Activated CD4-positive, alpha-beta T cell treated with anti-CD3 and anti-CD28 coated beads, Interleukin-2, Interleukin-4, amounts not matched to agents 100 ng/mL and 50 ng/mL, durations not matched to agents 16 hours and 8 hours (primary cell): ENCODE measurements at regions not wholly inside any gene's neighbourhood (a gene's known extent, or its start where the extent isn't known, plus 50 kb on each side); places are given as distances from the start of the nearest gene placed in this dataset.
"Not testable (repeated sequence)": the region's sequence is repeated elsewhere in the genome, so short reads cannot be mapped to it uniquely, and the experiment has no call there.

Source experiments
- DNase-seq: peaks from one replicate; pipeline ENCODE4 v3.0.0-alpha.2; 2020; ENCODE audit warnings: low spot score

DNA sequence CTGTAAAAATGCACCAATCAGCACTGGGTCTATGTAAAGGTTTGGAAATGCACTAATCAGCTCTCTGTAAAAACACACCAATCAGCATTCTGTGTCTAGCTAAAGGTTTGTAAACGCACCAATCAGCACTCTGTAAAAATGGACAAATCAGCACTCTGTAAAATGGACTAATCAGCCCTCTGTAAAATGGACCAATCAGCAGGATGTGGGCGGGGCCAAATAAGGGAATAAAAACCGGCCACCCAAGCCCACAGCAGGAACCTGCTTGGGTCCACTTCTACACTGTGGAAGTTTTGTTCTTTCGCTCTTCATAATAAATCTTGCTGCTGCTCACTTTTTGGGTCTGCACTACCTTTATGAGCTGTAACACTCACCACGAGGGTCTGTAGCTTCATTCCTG is 101.0 kb downstream of the SMC2 start:
- not testable (repeated sequence) for DNase-seq

DNA sequence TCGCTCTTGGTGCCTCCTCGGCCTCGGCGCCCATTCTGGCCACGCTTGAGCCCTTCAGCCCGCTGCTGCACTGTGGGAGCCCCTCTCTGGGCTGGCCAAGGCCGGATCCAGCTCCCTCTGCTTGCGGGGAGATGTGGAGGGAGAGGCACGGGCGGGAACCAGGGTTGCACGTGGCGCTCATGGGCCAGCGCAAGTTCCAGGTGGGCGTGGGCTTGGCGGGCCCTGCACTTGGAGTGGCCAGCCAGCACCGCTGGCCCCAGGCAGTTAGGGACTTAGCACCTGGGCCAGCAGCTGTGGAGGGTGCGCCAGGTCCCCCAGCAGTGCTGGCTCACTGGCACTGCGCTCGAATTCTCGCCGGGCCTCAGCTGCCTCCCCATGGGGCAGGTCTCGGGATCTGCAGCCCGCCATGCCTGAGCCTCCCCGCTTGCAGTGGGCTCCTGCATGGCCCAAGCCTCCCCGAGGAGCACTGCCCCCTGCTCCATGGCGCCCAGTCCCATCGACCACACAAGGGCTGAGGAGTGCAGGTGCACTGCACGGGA is 106.4 kb downstream of the SMC2 start:
- DNase-seq: no peak

- no peak for DNase-seq
Observed at GRCh38 chr9:104206766-104207165, 112.7 kb downstream of the SMC2 start.

DNA sequence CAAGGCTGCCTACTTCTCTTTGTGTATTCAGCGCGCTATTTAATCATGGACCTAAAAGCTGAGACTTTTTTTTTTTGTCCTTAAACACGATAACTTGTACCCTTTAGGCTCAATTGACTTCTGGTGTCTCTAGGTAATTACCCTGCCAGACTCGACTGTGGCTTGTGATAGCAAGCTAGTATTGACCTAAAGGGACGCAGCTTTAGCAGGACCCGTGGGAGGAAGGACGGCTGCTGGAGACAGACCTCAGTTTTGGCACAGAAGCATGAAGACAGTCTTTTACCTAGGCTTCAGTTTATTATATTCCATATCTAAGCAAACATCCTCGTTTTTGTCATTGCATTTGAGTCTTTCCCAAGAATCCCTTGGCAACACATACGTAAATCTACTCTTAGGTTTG is 115.3 kb downstream of the SMC2 start:
- no peak for DNase-seq

DNA sequence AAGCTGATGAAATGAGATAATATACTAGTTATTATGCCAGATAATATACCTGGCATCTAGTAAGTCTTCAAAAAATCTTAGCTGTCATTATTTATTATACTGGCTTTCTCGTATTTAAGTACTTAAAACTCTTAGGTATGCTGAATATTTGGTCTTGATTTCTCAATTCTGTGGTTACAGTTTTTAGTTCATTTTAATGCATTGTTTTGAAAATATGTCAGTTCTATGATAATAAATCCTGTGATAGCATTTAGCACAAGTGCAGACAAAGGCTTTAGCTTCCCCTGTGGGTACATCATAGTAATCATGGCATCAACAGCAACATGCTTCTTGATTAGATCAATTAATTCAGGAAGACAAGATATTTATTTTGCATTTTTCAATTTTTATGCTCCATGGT is 133.0 kb downstream of the SMC2 start:
- DNase-seq: no peak

GRCh38 chr9:104232781-104233341 is 138.8 kb downstream of the SMC2 start:
- no peak for DNase-seq

- no peak for DNase-seq
Observed at GRCh38 chr9:104233366-104233765, 139.3 kb downstream of the SMC2 start.

GRCh38 chr9:104234632-104235337 is 140.7 kb downstream of the SMC2 start:
- DNase-seq: not testable (repeated sequence)

- not testable (repeated sequence) for DNase-seq
Observed at GRCh38 chr9:104235347-104236120, 141.4 kb downstream of the SMC2 start.

DNA sequence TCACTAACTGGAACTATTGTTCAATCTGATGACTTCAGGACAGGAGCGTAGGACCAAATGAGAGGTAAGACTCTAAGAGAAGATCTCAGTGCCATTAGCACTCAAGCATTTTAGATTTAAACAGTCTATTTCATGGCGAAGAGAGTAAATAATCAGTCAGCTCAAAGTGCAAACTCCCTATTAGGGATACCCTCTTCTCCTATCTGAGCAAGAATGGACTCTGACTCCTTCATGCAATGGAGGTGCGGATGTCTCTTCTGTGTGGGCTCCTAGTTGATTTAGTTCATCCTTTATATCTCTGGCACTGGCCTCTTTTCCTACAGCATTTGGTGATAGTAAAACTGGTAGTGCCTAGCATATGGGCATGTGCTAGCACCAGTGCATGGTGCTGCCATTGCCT is 144.6 kb downstream of the SMC2 start:
- DNase-seq: no peak

GRCh38 chr9:104240890-104241289 is 146.8 kb downstream of the SMC2 start:
- DNase-seq: no peak

- DNase-seq: no peak
Observed at GRCh38 chr9:104245925-104246324, 151.8 kb downstream of the SMC2 start.

GRCh38 chr9:104247899-104248460 is 153.9 kb downstream of the SMC2 start:
- no peak for DNase-seq

DNA sequence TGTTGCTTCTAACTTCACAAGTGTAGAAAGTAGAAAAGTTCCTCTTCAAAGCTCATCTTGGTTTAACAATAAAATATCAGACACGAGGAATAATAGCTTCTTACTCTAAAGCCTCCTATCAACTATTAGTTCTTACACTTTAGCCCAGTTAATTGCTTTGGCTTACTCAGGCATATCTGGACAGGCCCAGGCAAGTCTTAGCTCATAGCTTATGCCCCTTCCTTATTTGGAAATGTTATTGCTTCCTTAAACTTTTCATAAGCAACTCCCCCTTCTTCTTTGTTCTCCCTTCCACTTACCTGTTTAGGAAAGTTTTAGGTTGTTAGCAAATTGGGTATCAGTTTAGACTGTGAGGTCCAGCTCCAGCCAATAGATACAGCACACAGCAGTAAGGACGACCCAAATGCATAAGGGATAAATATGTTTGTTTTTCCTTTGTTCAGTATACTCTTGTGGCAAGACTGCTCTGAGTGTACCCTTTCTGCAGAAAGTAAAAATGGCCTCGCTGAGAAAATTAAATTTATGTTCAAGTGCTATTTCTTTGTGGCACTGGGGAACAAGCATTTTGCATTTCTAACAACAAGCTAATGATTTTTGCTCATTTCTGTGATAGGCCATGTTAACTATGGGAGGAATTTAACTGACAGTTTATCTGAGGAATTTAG is 162.1 kb downstream of the SMC2 start:
- DNase-seq: no peak

DNA sequence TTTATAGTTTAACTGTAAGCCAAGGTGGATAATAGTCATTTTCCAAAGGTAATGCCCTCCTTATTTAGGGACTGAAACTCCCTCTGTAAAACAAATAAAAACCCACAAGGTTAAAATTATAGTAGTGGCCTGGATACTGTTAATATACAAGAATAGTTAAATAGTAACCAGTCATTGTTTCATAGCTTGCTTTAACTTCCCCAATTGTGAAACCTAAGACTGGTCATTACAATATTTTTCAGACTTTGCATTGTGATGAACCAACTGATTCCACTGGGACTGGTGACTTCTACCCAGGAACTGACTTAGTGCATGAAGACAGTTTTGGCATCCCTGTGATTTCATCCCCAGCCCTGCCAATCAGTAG is 162.6 kb downstream of the SMC2 start:
- DNase-seq: no peak

DNA sequence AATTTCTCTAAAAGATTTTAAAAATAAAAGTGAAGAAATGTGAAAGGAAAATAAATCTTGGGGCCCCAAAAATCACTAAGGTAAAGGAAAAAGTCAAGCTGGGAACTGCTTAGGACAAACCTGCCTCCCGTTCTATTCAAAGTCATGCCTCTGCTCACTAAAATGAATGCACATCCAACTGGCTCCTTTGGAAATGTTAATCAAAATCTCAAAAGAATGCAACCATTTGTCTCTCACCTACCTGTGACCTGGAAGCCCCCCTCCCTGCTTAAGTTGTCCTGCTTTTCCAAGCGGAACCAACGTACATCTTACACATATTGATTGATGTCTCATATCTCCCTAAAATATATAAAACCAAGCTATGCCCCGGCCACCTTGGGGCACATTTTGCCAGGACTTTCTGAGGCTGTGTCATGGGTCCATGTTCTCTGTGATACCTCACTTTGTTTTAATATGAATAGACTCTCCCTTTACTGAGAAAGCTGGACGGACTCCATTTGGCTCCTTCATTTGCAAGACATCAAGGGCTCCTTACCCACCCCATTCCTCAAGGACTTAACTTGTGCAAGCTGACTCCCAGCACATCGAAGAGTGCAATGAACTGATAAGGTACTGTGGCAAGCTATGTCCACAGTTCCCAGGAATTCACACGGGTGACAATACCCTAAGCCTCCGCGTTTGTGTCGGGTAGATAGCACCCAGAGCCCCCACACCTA is 164.3 kb downstream of the SMC2 start:
- no peak for DNase-seq

GRCh38 chr9:104260004-104260403 is 165.9 kb downstream of the SMC2 start:
- no peak for DNase-seq

DNA sequence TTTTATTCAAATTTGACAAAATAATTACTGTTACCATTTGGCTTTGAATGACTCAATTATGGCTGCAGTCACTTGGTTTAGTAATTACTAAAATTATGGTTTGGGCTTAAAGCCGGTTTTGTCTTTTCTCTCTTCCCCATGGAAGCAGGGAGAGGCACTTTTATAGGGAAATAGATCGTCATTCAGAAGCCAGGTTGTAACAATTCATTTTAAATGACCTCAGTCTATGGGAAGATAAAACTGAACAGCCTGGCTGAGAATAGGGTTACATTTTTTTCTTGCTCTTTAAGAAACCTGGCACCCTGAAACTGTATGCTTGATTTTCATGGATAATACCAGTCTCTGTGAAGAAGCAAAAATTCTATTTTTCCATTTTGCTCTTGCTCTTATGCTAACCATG is 169.8 kb downstream of the SMC2 start:
- DNase-seq: no peak

- DNase-seq: no peak
Observed at GRCh38 chr9:104264431-104264830, 170.3 kb downstream of the SMC2 start.

- no peak for DNase-seq
Observed at GRCh38 chr9:104269374-104269773, 175.3 kb downstream of the SMC2 start.
